Ishikawa (cell line): ENCODE measurements at regions not wholly inside any gene's neighbourhood (a gene's known extent, or its start where the extent isn't known, plus 50 kb on each side); places are given as distances from the start of the nearest gene placed in this dataset.

Experiments
- CEBPB ChIP-seq: IDR thresholded peaks from 2 replicates; pipeline ENCODE4 v1.6.1; 2012
- CREB1 ChIP-seq: IDR thresholded peaks from 2 replicates; pipeline ENCODE4 v1.6.1; 2012; ENCODE audit warnings: low read depth
- EGR1 ChIP-seq: IDR thresholded peaks from 2 replicates; pipeline ENCODE4 v1.6.1; 2012
- EP300 ChIP-seq: IDR thresholded peaks from 2 replicates; pipeline ENCODE4 v1.6.1; 2012; ENCODE audit warnings: borderline replicate concordance
- FOXM1 ChIP-seq: IDR thresholded peaks from 2 replicates; pipeline ENCODE4 v1.6.1; 2012; ENCODE audit warnings: low read depth, borderline replicate concordance
- NFIC ChIP-seq: IDR thresholded peaks from 2 replicates; pipeline ENCODE4 v1.6.1; 2012
- RAD21 ChIP-seq: IDR thresholded peaks from 2 replicates; pipeline ENCODE4 v1.6.1; 2012; ENCODE audit warnings: low read depth
- TAF1 ChIP-seq: IDR thresholded peaks from 2 replicates; pipeline ENCODE4 v1.6.1; 2012; ENCODE audit warnings: low read depth, mild to moderate bottlenecking
- TCF12 ChIP-seq: IDR thresholded peaks from 2 replicates; pipeline ENCODE4 v1.6.1; 2012; ENCODE audit warnings: low read depth
- TEAD4 ChIP-seq: IDR thresholded peaks from 2 replicates; pipeline ENCODE4 v1.6.1; 2012
- YY1 ChIP-seq: IDR thresholded peaks from 2 replicates; pipeline ENCODE4 v1.6.1; 2012; ENCODE audit warnings: low read depth
- ZBTB7A ChIP-seq: IDR thresholded peaks from 2 replicates; pipeline ENCODE4 v1.6.1; 2012; ENCODE audit warnings: low read depth
- TF ChIP-seq, protein P1 (sequence below): IDR thresholded peaks from 2 replicates; pipeline ENCODE4 v1.6.1; 2012
- TF ChIP-seq, protein P2 (sequence below): IDR thresholded peaks from 2 replicates; pipeline ENCODE4 v1.6.1; 2012
- TF ChIP-seq, protein P3 (sequence below): IDR thresholded peaks from 2 replicates; pipeline ENCODE4 v1.6.1; 2012; ENCODE audit warnings: low read depth, mild to moderate bottlenecking

DNA sequence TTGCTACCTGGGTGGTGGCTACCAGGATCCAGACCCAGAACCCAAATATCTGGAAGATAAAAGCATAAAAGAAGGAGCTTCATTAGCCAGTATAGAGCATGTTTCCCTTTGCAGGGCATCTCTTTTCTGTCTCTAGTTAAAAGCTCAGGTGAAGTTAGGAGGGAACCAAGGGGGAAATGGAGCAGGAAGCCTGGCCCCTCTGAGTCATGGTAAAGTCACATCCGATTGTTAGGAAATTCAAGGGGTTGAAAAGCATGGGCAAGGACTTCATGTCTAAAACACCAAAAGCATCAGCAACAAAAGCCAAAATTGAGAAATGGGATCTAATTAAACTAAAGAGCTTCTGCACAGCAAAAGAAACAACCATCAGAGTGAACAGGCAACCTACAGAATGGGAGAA, 126.9 kb downstream of the RPIA start:
- TF ChIP-seq EGR1 (no peak), CREB1 (no peak), ZBTB7A (no peak), TAF1 (no peak), RAD21 (no peak), YY1 (no peak), EP300 (no peak), FOXM1 (no peak), NFIC (no peak)
- TF ChIP-seq, protein P1, sequence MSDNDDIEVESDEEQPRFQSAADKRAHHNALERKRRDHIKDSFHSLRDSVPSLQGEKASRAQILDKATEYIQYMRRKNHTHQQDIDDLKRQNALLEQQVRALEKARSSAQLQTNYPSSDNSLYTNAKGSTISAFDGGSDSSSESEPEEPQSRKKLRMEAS = no peak
- TF ChIP-seq, protein P2, sequence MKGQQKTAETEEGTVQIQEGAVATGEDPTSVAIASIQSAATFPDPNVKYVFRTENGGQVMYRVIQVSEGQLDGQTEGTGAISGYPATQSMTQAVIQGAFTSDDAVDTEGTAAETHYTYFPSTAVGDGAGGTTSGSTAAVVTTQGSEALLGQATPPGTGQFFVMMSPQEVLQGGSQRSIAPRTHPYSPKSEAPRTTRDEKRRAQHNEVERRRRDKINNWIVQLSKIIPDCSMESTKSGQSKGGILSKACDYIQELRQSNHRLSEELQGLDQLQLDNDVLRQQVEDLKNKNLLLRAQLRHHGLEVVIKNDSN = no peak
- TF ChIP-seq, protein P3, sequence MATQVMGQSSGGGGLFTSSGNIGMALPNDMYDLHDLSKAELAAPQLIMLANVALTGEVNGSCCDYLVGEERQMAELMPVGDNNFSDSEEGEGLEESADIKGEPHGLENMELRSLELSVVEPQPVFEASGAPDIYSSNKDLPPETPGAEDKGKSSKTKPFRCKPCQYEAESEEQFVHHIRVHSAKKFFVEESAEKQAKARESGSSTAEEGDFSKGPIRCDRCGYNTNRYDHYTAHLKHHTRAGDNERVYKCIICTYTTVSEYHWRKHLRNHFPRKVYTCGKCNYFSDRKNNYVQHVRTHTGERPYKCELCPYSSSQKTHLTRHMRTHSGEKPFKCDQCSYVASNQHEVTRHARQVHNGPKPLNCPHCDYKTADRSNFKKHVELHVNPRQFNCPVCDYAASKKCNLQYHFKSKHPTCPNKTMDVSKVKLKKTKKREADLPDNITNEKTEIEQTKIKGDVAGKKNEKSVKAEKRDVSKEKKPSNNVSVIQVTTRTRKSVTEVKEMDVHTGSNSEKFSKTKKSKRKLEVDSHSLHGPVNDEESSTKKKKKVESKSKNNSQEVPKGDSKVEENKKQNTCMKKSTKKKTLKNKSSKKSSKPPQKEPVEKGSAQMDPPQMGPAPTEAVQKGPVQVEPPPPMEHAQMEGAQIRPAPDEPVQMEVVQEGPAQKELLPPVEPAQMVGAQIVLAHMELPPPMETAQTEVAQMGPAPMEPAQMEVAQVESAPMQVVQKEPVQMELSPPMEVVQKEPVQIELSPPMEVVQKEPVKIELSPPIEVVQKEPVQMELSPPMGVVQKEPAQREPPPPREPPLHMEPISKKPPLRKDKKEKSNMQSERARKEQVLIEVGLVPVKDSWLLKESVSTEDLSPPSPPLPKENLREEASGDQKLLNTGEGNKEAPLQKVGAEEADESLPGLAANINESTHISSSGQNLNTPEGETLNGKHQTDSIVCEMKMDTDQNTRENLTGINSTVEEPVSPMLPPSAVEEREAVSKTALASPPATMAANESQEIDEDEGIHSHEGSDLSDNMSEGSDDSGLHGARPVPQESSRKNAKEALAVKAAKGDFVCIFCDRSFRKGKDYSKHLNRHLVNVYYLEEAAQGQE = no peak

DNA sequence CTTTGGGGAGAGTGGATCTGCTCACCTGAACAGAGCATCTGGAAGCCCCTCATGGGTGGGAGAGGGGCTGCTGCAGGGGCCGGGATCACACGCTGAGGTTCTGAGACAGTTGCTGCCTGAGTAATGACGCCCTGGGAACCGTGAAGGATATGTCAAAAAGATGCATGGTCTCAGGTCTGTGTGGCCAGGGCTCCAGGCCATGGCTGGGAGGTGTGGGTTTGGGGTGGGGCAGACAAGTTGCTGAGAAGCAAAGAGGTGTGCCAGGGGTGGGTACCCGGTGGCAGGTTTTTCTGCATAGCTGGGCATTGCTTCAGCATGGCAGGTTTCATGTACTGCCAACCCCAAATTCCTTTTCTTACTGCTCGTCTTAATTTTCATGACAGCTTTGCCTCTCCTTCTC, 133.5 kb downstream of the RPIA start:
- TF ChIP-seq RAD21 = no peak
- TF ChIP-seq, protein P1 = no peak
- TF ChIP-seq EP300 = no peak
- TF ChIP-seq ZBTB7A = no peak
- TF ChIP-seq NFIC = no peak
- no peak for TF ChIP-seq CEBPB
- no peak for TF ChIP-seq CREB1
- TF ChIP-seq, protein P3 = no peak
- TF ChIP-seq TEAD4 = no peak
- TF ChIP-seq EGR1 = no peak
- no peak for TF ChIP-seq TAF1
- TF ChIP-seq YY1 = no peak
- TF ChIP-seq TCF12 = no peak

DNA sequence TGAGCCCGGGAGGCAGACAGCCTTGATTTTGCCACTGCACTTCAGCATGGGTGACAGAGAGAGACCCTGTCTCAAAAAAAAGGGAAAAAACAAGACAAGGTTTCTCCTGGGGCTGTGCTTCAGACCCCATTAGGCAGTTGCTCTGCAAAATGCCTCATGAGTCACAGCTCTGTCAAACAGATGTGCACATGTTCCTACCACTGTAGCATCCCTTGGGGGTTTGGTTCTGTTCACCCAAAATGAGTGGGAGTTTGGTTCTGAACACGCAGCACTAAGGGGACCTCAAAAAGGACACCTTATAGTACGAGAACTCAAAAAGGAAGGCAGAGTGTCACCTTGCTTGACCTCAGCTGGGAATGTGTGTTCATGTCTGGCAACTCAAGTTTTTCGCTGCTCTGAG, 134.9 kb downstream of the RPIA start:
- TF ChIP-seq, protein P3 = no peak
- TF ChIP-seq TAF1 (no peak), CEBPB (no peak)
- TF ChIP-seq, protein P2 = no peak

DNA sequence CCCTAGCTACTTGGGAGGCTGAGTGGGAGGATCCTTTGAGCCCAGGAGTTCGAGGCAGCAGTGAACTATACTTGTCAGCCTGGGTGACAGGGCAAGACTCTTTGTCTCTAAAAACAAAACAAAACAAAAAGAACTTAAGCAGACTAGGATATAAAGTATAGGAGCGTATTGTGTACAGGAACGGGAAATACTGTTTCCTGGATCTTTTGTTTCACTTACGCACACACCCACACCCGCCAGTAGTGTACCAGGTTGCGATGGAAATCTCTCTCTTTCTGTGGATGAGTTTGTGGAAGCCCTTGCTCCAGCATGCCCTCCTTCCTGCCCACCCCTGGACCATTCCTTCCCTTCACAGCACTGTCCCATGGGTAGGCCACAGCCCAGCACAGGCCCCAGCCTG, 136.3 kb downstream of the RPIA start:
- no peak for TF ChIP-seq CEBPB
- TF ChIP-seq TCF12 = no peak
- TF ChIP-seq CREB1 = no peak

DNA sequence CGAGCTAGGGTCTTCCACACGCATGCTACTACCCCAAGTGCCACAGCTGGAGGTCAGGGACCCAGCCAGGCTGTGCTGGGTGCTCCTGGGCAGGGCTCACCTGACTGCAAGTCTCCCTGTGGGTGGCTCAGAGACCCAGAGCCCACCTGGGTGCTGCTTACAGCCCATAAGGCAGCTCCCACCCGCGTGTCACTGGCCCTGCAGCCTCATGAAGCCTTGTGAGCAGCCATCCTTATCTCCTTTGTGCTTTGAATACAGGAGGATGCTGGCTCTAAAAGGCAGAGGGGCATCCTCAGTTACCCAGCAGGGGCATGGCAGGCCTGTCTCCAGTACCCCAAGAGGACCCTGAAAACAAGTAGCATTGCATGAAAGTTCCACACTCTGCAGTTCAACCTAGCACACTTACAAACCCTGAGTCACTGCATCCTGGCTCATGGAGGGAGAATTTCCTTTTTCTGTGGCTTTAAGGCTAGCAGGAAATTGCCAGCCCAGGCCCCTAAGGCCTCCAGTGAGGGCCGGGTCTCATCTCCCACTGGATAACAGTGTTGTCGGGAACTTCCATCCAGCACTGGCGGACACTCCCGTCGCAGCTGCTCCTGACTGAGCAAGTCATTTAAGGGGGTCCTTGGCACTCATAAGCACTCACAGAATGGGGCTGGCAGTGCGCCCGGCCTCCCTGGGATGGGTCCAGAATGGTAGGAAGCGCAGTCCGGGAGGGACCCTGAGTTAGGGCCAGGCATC, 137.1 kb downstream of the RPIA start:
- TF ChIP-seq CREB1 (no peak), TAF1 (no peak), FOXM1 (no peak), TEAD4 (no peak), TCF12 (no peak), NFIC (no peak), EGR1 (no peak)
- TF ChIP-seq, protein P1 = no peak
- TF ChIP-seq, protein P2 = no peak
- TF ChIP-seq, protein P3 = no peak
